SH-SY5Y (cell line): ENCODE measurements at regions not wholly inside any gene's neighbourhood (a gene's known extent, or its start where the extent isn't known, plus 50 kb on each side); places are given as distances from the start of the nearest gene placed in this dataset.

Source experiments
- GATA2 ChIP-seq: IDR thresholded peaks from 2 replicates; pipeline ENCODE4 v1.6.1; 2011; ENCODE audit warnings: mild to moderate bottlenecking, low read depth, low read length
- GATA3 ChIP-seq: IDR thresholded peaks from 2 replicates; pipeline ENCODE4 v1.6.1; 2011; ENCODE audit warnings: low read depth, mild to moderate bottlenecking, low read length, moderate library complexity

- no peak for TF ChIP-seq GATA2
- no peak for TF ChIP-seq GATA3
Measured at GRCh38 chr1:96409689-96410088, 311.9 kb upstream of the PTBP2 start.
